ENCODE measurements at regions not wholly inside any gene's neighbourhood (a gene's known extent, or its start where the extent isn't known, plus 50 kb on each side); places are given as distances from the start of the nearest gene placed in this dataset.

- Histone ChIP-seq H3K4me1 (ENCODE audit: control insufficient read depth, extremely low read depth, insufficient read depth, low read length) (no peaks in the 10 kb centered on the region), H4K20me1 (ENCODE audit: control insufficient read depth, extremely low read depth, insufficient read depth, low read length) (no peaks in the 10 kb centered on the region), H3K4me2 (ENCODE audit: extremely low read depth, insufficient read depth, low read length) (no peak overlapping the region), H3K9me3 (ENCODE audit: control insufficient read depth, insufficient read depth, low read depth, low read length) (no peaks in the 10 kb centered on the region), H3K27ac (ENCODE audit: insufficient read depth, low read length) (no peak overlapping the region), H2AFZ (ENCODE audit: low read length) (no peak overlapping the region), H3K79me2 (ENCODE audit: control insufficient read depth, insufficient read depth, low read length) (no peaks in the 10 kb centered on the region), H3K9ac (ENCODE audit: insufficient read depth, low read length) (no peak overlapping the region), H3K4me3 (replicated peaks in 1 of 4; ENCODE audit: control extremely low read depth in 1 of 4, insufficient read depth in 1 of 4, low read depth in 3 of 4, low read length in 4 of 4) (no peak overlapping the region), H3K36me3 (ENCODE audit: control insufficient read depth, insufficient read depth, low read length) (no peaks in the 10 kb centered on the region), H3K27me3 (ENCODE audit: control insufficient read depth, insufficient read depth, low read length) (no peaks in the 10 kb centered on the region)
- DNase-seq (ENCODE audit: low read depth in 2 of 2), result no peak
- no peak for TF ChIP-seq CTCF (conservative IDR thresholded peaks at IDR 0.05 in 1 of 2, IDR thresholded peaks at IDR 0.05 in 1 of 2; ENCODE audit: low read depth in 1 of 2, low read length in 2 of 2)
- TF ChIP-seq EZH2 (IDR thresholded peaks at IDR 0.05; ENCODE audit: low read length, missing control alignments), result no peak
Measured at GRCh38 chr4:160399826-160400225, 1296.9 kb downstream of the RAPGEF2 start.

GRCh38 chr4:160403081-160403480, 1300.2 kb downstream of the RAPGEF2 start:
- Histone ChIP-seq H3K4me3 (replicated peaks in 1 of 4; ENCODE audit: control extremely low read depth in 1 of 4, insufficient read depth in 1 of 4, low read depth in 3 of 4, low read length in 4 of 4) (no peak overlapping the region), H4K20me1 (ENCODE audit: control insufficient read depth, extremely low read depth, insufficient read depth, low read length) (no peaks in the 10 kb centered on the region), H3K4me1 (ENCODE audit: control insufficient read depth, extremely low read depth, insufficient read depth, low read length) (no peaks in the 10 kb centered on the region), H3K4me2 (ENCODE audit: extremely low read depth, insufficient read depth, low read length) (no peak overlapping the region), H3K27me3 (ENCODE audit: control insufficient read depth, insufficient read depth, low read length) (no peaks in the 10 kb centered on the region), H3K9me3 (ENCODE audit: control insufficient read depth, insufficient read depth, low read depth, low read length) (no peaks in the 10 kb centered on the region), H2AFZ (ENCODE audit: low read length) (no peak overlapping the region), H3K79me2 (ENCODE audit: control insufficient read depth, insufficient read depth, low read length) (no peaks in the 10 kb centered on the region), H3K36me3 (ENCODE audit: control insufficient read depth, insufficient read depth, low read length) (no peaks in the 10 kb centered on the region), H3K9ac (ENCODE audit: insufficient read depth, low read length) (no peak overlapping the region), H3K27ac (ENCODE audit: insufficient read depth, low read length) (no peak overlapping the region)
- TF ChIP-seq CTCF (conservative IDR thresholded peaks at IDR 0.05 in 1 of 2, IDR thresholded peaks at IDR 0.05 in 1 of 2; ENCODE audit: low read depth in 1 of 2, low read length in 2 of 2), result no peak
- TF ChIP-seq EZH2 (IDR thresholded peaks at IDR 0.05; ENCODE audit: low read length, missing control alignments), result no peak
- DNase-seq (ENCODE audit: low read depth in 2 of 2), result no peak

GRCh38 chr4:160406263-160406825, 1303.5 kb downstream of the RAPGEF2 start:
- no peak overlapping the region for H3K4me2 ChIP-seq (ENCODE audit: extremely low read depth, insufficient read depth, low read length)
- TF ChIP-seq EZH2 (IDR thresholded peaks at IDR 0.05; ENCODE audit: low read length, missing control alignments) (no peak), CTCF (conservative IDR thresholded peaks at IDR 0.05 in 1 of 2, IDR thresholded peaks at IDR 0.05 in 1 of 2; ENCODE audit: low read depth in 1 of 2, low read length in 2 of 2) (no peak)
- no peak overlapping the region for H3K27ac ChIP-seq (ENCODE audit: insufficient read depth, low read length)
- H3K27me3 ChIP-seq (ENCODE audit: control insufficient read depth, insufficient read depth, low read length), result no peaks in the 10 kb centered on the region
- no peaks in the 10 kb centered on the region for H3K4me1 ChIP-seq (ENCODE audit: control insufficient read depth, extremely low read depth, insufficient read depth, low read length)
- no peak overlapping the region for H2AFZ ChIP-seq (ENCODE audit: low read length)
- H3K9ac ChIP-seq (ENCODE audit: insufficient read depth, low read length), result no peak overlapping the region
- H3K4me3 ChIP-seq (replicated peaks in 1 of 4; ENCODE audit: control extremely low read depth in 1 of 4, insufficient read depth in 1 of 4, low read depth in 3 of 4, low read length in 4 of 4), result no peak overlapping the region
- H4K20me1 ChIP-seq (ENCODE audit: control insufficient read depth, extremely low read depth, insufficient read depth, low read length), result no peaks in the 10 kb centered on the region
- no peaks in the 10 kb centered on the region for H3K9me3 ChIP-seq (ENCODE audit: control insufficient read depth, insufficient read depth, low read depth, low read length)
- H3K36me3 ChIP-seq (ENCODE audit: control insufficient read depth, insufficient read depth, low read length), result no peaks in the 10 kb centered on the region
- DNase-seq (ENCODE audit: low read depth in 2 of 2), result no peak
- H3K79me2 ChIP-seq (ENCODE audit: control insufficient read depth, insufficient read depth, low read length), result no peaks in the 10 kb centered on the region

All from fibroblast of lung (primary cell).